Left hindlimb (tissue), 1 donor: ENCODE measurements at regions not wholly inside any gene's neighbourhood (a gene's known extent, or its start where the extent isn't known, plus 50 kb on each side); places are given as distances from the start of the nearest gene placed in this dataset.
"Not testable (repeated sequence)": the region's sequence is repeated elsewhere in the genome, so short reads cannot be mapped to it uniquely, and the experiment has no call there.

Source experiments
- DNase-seq: peaks from one replicate; pipeline ENCODE4 v3.0.0-alpha.2; 2018

GRCh38 chr13:112150352-112150751 is 83.4 kb downstream of the SOX1 start:
- DNase-seq: no peak

GRCh38 chr13:112152846-112153245 is 85.9 kb downstream of the SOX1 start:
- no peak for DNase-seq

GRCh38 chr13:112153364-112153763 is 86.4 kb downstream of the SOX1 start:
- no peak for DNase-seq

GRCh38 chr13:112153846-112154245 is 86.9 kb downstream of the SOX1 start:
- DNase-seq: no peak

- DNase-seq: no peak
Measured at GRCh38 chr13:112154301-112155060, 87.5 kb downstream of the SOX1 start.

- no peak for DNase-seq
Measured at GRCh38 chr13:112158961-112159360, 92.0 kb downstream of the SOX1 start.

- DNase-seq: no peak
Measured at GRCh38 chr13:112159575-112160547, 92.9 kb downstream of the SOX1 start.

- DNase-seq: no peak
Measured at GRCh38 chr13:112160558-112160957, 93.6 kb downstream of the SOX1 start.

- DNase-seq: no peak
Measured at GRCh38 chr13:112161521-112162301, 94.8 kb downstream of the SOX1 start.

GRCh38 chr13:112163691-112164660 is 97.0 kb downstream of the SOX1 start:
- not testable (repeated sequence) for DNase-seq

GRCh38 chr13:112165712-112166111 is 98.8 kb downstream of the SOX1 start:
- no peak for DNase-seq

GRCh38 chr13:112168761-112169160 is 101.8 kb downstream of the SOX1 start:
- no peak for DNase-seq

GRCh38 chr13:112169941-112170822 is 103.2 kb downstream of the SOX1 start:
- DNase-seq: no peak

GRCh38 chr13:112170823-112171569 is 104.0 kb downstream of the SOX1 start:
- no peak for DNase-seq

GRCh38 chr13:112171570-112171965 is 104.6 kb downstream of the SOX1 start:
- no peak for DNase-seq

- DNase-seq: no peak
Measured at GRCh38 chr13:112172017-112172416, 105.1 kb downstream of the SOX1 start.

GRCh38 chr13:112172641-112173251 is 105.8 kb downstream of the SOX1 start:
- DNase-seq: no peak

- no peak for DNase-seq
Measured at GRCh38 chr13:112174476-112175110, 107.6 kb downstream of the SOX1 start.
